Smooth muscle cell of the brain vasculature (primary cell): ENCODE measurements at regions not wholly inside any gene's neighbourhood (a gene's known extent, or its start where the extent isn't known, plus 50 kb on each side); places are given as distances from the start of the nearest gene placed in this dataset.
A peak's percentile ranks its signal among the peaks of the same experiment; 100 is the strongest.

Experiments used
- DNase-seq: peaks from one replicate; pipeline ENCODE4 v3.0.0-alpha.2; 2012; ENCODE audit warnings: low read depth, low spot score

- DNase-seq = no peak
Measured at GRCh38 chr6:44531442-44532015, 144.0 kb downstream of the CDC5L start.

- no peak for DNase-seq
Measured at GRCh38 chr6:44533421-44533820, 145.9 kb downstream of the CDC5L start.

GRCh38 chr6:44534291-44534690, 146.8 kb downstream of the CDC5L start:
- DNase-seq = no peak

GRCh38 chr6:44535446-44535845, 147.9 kb downstream of the CDC5L start:
- no peak for DNase-seq

- no peak for DNase-seq
Measured at GRCh38 chr6:44535967-44536366, 148.5 kb downstream of the CDC5L start.

- DNase-seq = no peak
Measured at GRCh38 chr6:44537306-44538049, 150.0 kb downstream of the CDC5L start.

GRCh38 chr6:44538131-44538806, 150.8 kb downstream of the CDC5L start:
- DNase-seq = no peak

GRCh38 chr6:44538807-44539201, 151.3 kb downstream of the CDC5L start:
- DNase-seq = no peak

- no peak for DNase-seq
Measured at GRCh38 chr6:44539701-44540355, 152.3 kb downstream of the CDC5L start.

- DNase-seq = no peak
Measured at GRCh38 chr6:44540881-44541280, 153.4 kb downstream of the CDC5L start.

- peak; percentile 54 for DNase-seq
Measured at GRCh38 chr6:44542401-44543116, 155.1 kb downstream of the CDC5L start.

- DNase-seq = no peak
Measured at GRCh38 chr6:44543664-44544063, 156.2 kb downstream of the CDC5L start.

- no peak for DNase-seq
Measured at GRCh38 chr6:44545224-44545623, 157.7 kb downstream of the CDC5L start.

- DNase-seq = no peak
Measured at GRCh38 chr6:44548319-44548718, 160.8 kb downstream of the CDC5L start.

- DNase-seq = no peak
Measured at GRCh38 chr6:44549516-44549915, 162.0 kb downstream of the CDC5L start.

GRCh38 chr6:44554194-44554593, 166.7 kb downstream of the CDC5L start:
- DNase-seq = no peak

GRCh38 chr6:44554861-44555260, 167.4 kb downstream of the CDC5L start:
- no peak for DNase-seq

GRCh38 chr6:44556046-44556445, 168.5 kb downstream of the CDC5L start:
- no peak for DNase-seq

- no peak for DNase-seq
Measured at GRCh38 chr6:44558024-44558831, 170.7 kb downstream of the CDC5L start.

- DNase-seq = no peak
Measured at GRCh38 chr6:44558832-44559251, 171.3 kb downstream of the CDC5L start.
